GM18519 (cell line): ENCODE measurements at regions not wholly inside any gene's neighbourhood (a gene's known extent, or its start where the extent isn't known, plus 50 kb on each side); places are given as distances from the start of the nearest gene placed in this dataset.

Source experiments
- ATAC-seq: cut with Tn5 transposase; IDR thresholded peaks from one replicate; pipeline ENCODE4 v1.9.1; 2021; ENCODE audit warnings: mild to moderate bottlenecking, moderate library complexity; ENCODE audit not compliant: unreplicated experiment, low FRiP score

- no peak for ATAC-seq
Observed at GRCh38 chr2:122868646-122869275, 1113.3 kb downstream of the TSN start.

GRCh38 chr2:122873951-122874350 lies 1118.5 kb downstream of the TSN start:
- no peak for ATAC-seq

- no peak for ATAC-seq
Observed at GRCh38 chr2:122875091-122875865, 1119.8 kb downstream of the TSN start.

GRCh38 chr2:122883849-122884248 lies 1128.4 kb downstream of the TSN start:
- no peak for ATAC-seq

- no peak for ATAC-seq
Observed at GRCh38 chr2:122884889-122885288, 1129.4 kb downstream of the TSN start.

- ATAC-seq = no peak
Observed at GRCh38 chr2:122885436-122885835, 1130.0 kb downstream of the TSN start.

GRCh38 chr2:122886479-122887145 lies 1131.2 kb downstream of the TSN start:
- no peak for ATAC-seq

- ATAC-seq = no peak
Observed at GRCh38 chr2:122899614-122900013, 1125.5 kb upstream of the CNTNAP5 start.

GRCh38 chr2:122905431-122905830 lies 1119.7 kb upstream of the CNTNAP5 start:
- ATAC-seq = no peak

GRCh38 chr2:122908159-122908558 lies 1116.9 kb upstream of the CNTNAP5 start:
- ATAC-seq = no peak

- ATAC-seq = no peak
Observed at GRCh38 chr2:122927197-122927596, 1097.9 kb upstream of the CNTNAP5 start.

GRCh38 chr2:122927710-122928557 lies 1097.2 kb upstream of the CNTNAP5 start:
- no peak for ATAC-seq

GRCh38 chr2:122929347-122929746 lies 1095.7 kb upstream of the CNTNAP5 start:
- no peak for ATAC-seq

GRCh38 chr2:122935506-122935905 lies 1089.6 kb upstream of the CNTNAP5 start:
- no peak for ATAC-seq

- ATAC-seq = no peak
Observed at GRCh38 chr2:122939796-122940195, 1085.3 kb upstream of the CNTNAP5 start.

- ATAC-seq = no peak
Observed at GRCh38 chr2:122949523-122949922, 1075.6 kb upstream of the CNTNAP5 start.

GRCh38 chr2:122955776-122956175 lies 1069.3 kb upstream of the CNTNAP5 start:
- ATAC-seq = no peak

GRCh38 chr2:122960759-122961641 lies 1064.1 kb upstream of the CNTNAP5 start:
- ATAC-seq = no peak

- ATAC-seq = no peak
Observed at GRCh38 chr2:122966461-122966860, 1058.6 kb upstream of the CNTNAP5 start.

- ATAC-seq = no peak
Observed at GRCh38 chr2:122977580-122977979, 1047.5 kb upstream of the CNTNAP5 start.
